ENCODE measurements at regions not wholly inside any gene's neighbourhood (a gene's known extent, or its start where the extent isn't known, plus 50 kb on each side); places are given as distances from the start of the nearest gene placed in this dataset.

- no TSS peak for BruUV-seq (replicated peaks)
- Histone ChIP-seq H3K9me3 (ENCODE audit: control insufficient read depth, insufficient read depth, low read depth, low read length) (no peaks in the 10 kb centered on the region), H3K27ac (ENCODE audit: low read length) (no peak overlapping the region), H3K27me3 (ENCODE audit: control insufficient read depth, insufficient read depth, low read length) (no peaks in the 10 kb centered on the region; the same call in 1 of the 2 replicates), H3K4me1 (ENCODE audit: control insufficient read depth, insufficient read depth, low read length) (no peaks in the 10 kb centered on the region), H3K36me3 (ENCODE audit: control insufficient read depth, insufficient read depth, low read length) (no peaks in the 10 kb centered on the region), H3K4me3 (ENCODE audit: low read depth in 2 of 2, low read length in 2 of 2) (no peak overlapping the region)
- in situ Hi-C loops (cut with HindIII; ENCODE audit: low pct_unique_long_range_greater_than_20kb, low sequenced_read_pairs) (no loop called here), intact Hi-C loops (cut with micrococcal nuclease; ENCODE audit: unreplicated experiment) (no loop called here)
- ChIA-PET CTCF (no interaction called here), POLR2A (no interaction called here)
- DNase-seq (ENCODE audit: low read depth, low spot score) (no peak), ATAC-seq (no peak)
- TF ChIP-seq POLR2AphosphoS5 (IDR thresholded peaks at IDR 0.05; ENCODE audit: low read depth, low read length) (no peak), TCF7L2 (IDR thresholded peaks at IDR 0.05; ENCODE audit: low read depth, low read length) (no peak), SIN3A (IDR thresholded peaks at IDR 0.05; ENCODE audit: borderline replicate concordance, insufficient read depth, low read depth, low read length) (no peak), REST (IDR thresholded peaks at IDR 0.05; ENCODE audit: insufficient read depth in 1 of 2, low read depth in 2 of 2, low read length in 1 of 2) (no peak), CTCF (IDR thresholded peaks at IDR 0.05) (no peak)
These were observed 73.0 kb upstream of the N4BP1 start for GRCh38 chr16:48682971-48683370.

- ChIA-PET POLR2A (no interaction called here), CTCF (no interaction called here)
- ATAC-seq (no peak), DNase-seq (ENCODE audit: low read depth, low spot score) (no peak)
- Histone ChIP-seq H3K36me3 (ENCODE audit: control insufficient read depth, insufficient read depth, low read length) (no peaks in the 10 kb centered on the region), H3K27me3 (ENCODE audit: control insufficient read depth, insufficient read depth, low read length) (no peaks in the 10 kb centered on the region; the same call in 1 of the 2 replicates), H3K4me3 (ENCODE audit: low read depth in 2 of 2, low read length in 2 of 2) (no peak overlapping the region), H3K4me1 (ENCODE audit: control insufficient read depth, insufficient read depth, low read length) (no peaks in the 10 kb centered on the region), H3K27ac (ENCODE audit: low read length) (no peak overlapping the region), H3K9me3 (ENCODE audit: control insufficient read depth, insufficient read depth, low read depth, low read length) (no peaks in the 10 kb centered on the region)
- no TSS peak for BruUV-seq (replicated peaks)
- TF ChIP-seq POLR2AphosphoS5 (IDR thresholded peaks at IDR 0.05; ENCODE audit: low read depth, low read length) (no peak), REST (IDR thresholded peaks at IDR 0.05; ENCODE audit: insufficient read depth in 1 of 2, low read depth in 2 of 2, low read length in 1 of 2) (no peak), CTCF (IDR thresholded peaks at IDR 0.05) (no peak), SIN3A (IDR thresholded peaks at IDR 0.05; ENCODE audit: borderline replicate concordance, insufficient read depth, low read depth, low read length) (no peak), TCF7L2 (IDR thresholded peaks at IDR 0.05; ENCODE audit: low read depth, low read length) (no peak)
- intact Hi-C loops (cut with micrococcal nuclease; ENCODE audit: unreplicated experiment) (no loop called here), in situ Hi-C loops (cut with HindIII; ENCODE audit: low pct_unique_long_range_greater_than_20kb, low sequenced_read_pairs) (no loop called here)
These were observed 71.5 kb upstream of the N4BP1 start for GRCh38 chr16:48681520-48681919.

Measured in Panc1 (cell line).